Fibroblast of mammary gland (primary cell): ENCODE measurements at regions not wholly inside any gene's neighbourhood (a gene's known extent, or its start where the extent isn't known, plus 50 kb on each side); places are given as distances from the start of the nearest gene placed in this dataset.

Source experiments
- DNase-seq: peaks from one replicate; pipeline ENCODE4 v3.0.0-alpha.2; 2010; ENCODE audit warnings: low read depth
- H3K4me3 ChIP-seq: 2 replicates; pipeline ENCODE4 v1.5.1; 2011; ENCODE audit warnings: low read depth, mild to moderate bottlenecking, low read length, moderate library complexity; ENCODE audit not compliant: control insufficient read depth
- CTCF ChIP-seq: conservative IDR thresholded peaks from 2 replicates; pipeline ENCODE4 v1.5.1; 2011; ENCODE audit warnings: low read depth, low read length, inconsistent platforms; ENCODE audit not compliant: control insufficient read depth, insufficient read depth

GRCh38 chr6:98529364-98529763 is 305.0 kb upstream of the POU3F2 start:
- DNase-seq, result no peak
- no peak overlapping the region for H3K4me3 ChIP-seq
- no peak for TF ChIP-seq CTCF

GRCh38 chr6:98530732-98531131 is 303.6 kb upstream of the POU3F2 start:
- no peak overlapping the region for H3K4me3 ChIP-seq
- DNase-seq, result no peak
- no peak for TF ChIP-seq CTCF

- DNase-seq, result no peak
- no peak for TF ChIP-seq CTCF
These were observed 302.4 kb upstream of the POU3F2 start for GRCh38 chr6:98532004-98532403.

GRCh38 chr6:98539741-98540140 is 294.6 kb upstream of the POU3F2 start:
- no peak for TF ChIP-seq CTCF
- DNase-seq, result no peak

More at GRCh38 chr6:98532004-98532403, 302.4 kb upstream of the POU3F2 start:
- H3K4me3 ChIP-seq, result no peak overlapping the region

GRCh38 chr6:98546376-98546775 is 288.0 kb upstream of the POU3F2 start:
- no peak for TF ChIP-seq CTCF
- H3K4me3 ChIP-seq, result no peak overlapping the region
- DNase-seq, result no peak

More at GRCh38 chr6:98539741-98540140, 294.6 kb upstream of the POU3F2 start:
- no peak overlapping the region for H3K4me3 ChIP-seq

- DNase-seq, result no peak
- no peak for TF ChIP-seq CTCF
- no peak overlapping the region for H3K4me3 ChIP-seq
These were observed 287.2 kb upstream of the POU3F2 start for GRCh38 chr6:98547151-98547550.

- DNase-seq, result no peak
- no peak overlapping the region for H3K4me3 ChIP-seq
- no peak for TF ChIP-seq CTCF
These were observed 286.7 kb upstream of the POU3F2 start for GRCh38 chr6:98547634-98548033.
